ENCODE measurements at regions not wholly inside any gene's neighbourhood (a gene's known extent, or its start where the extent isn't known, plus 50 kb on each side); places are given as distances from the start of the nearest gene placed in this dataset.

DNA sequence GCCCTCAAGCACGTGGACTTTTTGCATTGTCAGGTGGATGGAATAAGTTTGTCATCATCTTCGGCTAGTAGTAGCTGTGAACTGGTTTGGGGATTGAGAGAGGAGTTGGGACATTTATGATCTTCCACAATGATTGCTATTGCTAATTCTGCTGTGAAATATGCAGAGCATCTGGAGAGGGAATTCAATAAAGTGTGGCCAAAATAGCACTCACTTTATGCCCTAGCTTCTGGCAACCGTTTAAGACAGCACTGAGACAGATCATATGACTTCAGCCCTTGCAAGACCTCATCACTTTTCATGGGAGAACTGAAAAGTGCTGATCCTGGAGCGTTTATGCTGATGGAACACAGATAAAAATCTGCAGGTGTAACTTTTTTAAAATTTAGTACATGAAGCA lies 360.8 kb downstream of the GPATCH2 start:
- no peak for TF ChIP-seq POLR2A (IDR thresholded peaks at IDR 0.05)
- TF ChIP-seq, protein P1, sequence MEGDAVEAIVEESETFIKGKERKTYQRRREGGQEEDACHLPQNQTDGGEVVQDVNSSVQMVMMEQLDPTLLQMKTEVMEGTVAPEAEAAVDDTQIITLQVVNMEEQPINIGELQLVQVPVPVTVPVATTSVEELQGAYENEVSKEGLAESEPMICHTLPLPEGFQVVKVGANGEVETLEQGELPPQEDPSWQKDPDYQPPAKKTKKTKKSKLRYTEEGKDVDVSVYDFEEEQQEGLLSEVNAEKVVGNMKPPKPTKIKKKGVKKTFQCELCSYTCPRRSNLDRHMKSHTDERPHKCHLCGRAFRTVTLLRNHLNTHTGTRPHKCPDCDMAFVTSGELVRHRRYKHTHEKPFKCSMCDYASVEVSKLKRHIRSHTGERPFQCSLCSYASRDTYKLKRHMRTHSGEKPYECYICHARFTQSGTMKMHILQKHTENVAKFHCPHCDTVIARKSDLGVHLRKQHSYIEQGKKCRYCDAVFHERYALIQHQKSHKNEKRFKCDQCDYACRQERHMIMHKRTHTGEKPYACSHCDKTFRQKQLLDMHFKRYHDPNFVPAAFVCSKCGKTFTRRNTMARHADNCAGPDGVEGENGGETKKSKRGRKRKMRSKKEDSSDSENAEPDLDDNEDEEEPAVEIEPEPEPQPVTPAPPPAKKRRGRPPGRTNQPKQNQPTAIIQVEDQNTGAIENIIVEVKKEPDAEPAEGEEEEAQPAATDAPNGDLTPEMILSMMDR (IDR thresholded peaks at IDR 0.05): no peak
- TF ChIP-seq POLR2AphosphoS5 (IDR thresholded peaks at IDR 0.05): no peak
